SU-DHL-6 (cell line): ENCODE measurements at regions not wholly inside any gene's neighbourhood (a gene's known extent, or its start where the extent isn't known, plus 50 kb on each side); places are given as distances from the start of the nearest gene placed in this dataset.

ENCODE experiments used
- H2AFZ ChIP-seq: fragments of 200-600 bp; sonication (generic); 2 replicates; pipeline ENCODE4 v1.6.1; 2014; ENCODE audit warnings: low read depth, mild to moderate bottlenecking, moderate library complexity, mixed read lengths, antibody characterized with exemption, low read length; ENCODE audit not compliant: severe bottlenecking
- H3F3A ChIP-seq: fragments of 200-600 bp; shearing (Covaris generic); 2 replicates; pipeline ENCODE4 v1.6.0; 2016; ENCODE audit warnings: antibody characterized with exemption, mild to moderate bottlenecking; ENCODE audit not compliant: insufficient read depth
- H3K27ac ChIP-seq: fragments of 200-600 bp; sonication (generic); 2 replicates; pipeline ENCODE4 v1.5.1; 2016; ENCODE audit warnings: low read depth, mild to moderate bottlenecking, low read length, moderate library complexity, mixed read lengths
- H3K27me3 ChIP-seq: fragments of 200-600 bp; sonication (generic), shearing (Covaris generic); 2 replicates; pipeline ENCODE4 v1.6.0; 2014; ENCODE audit warnings: mild to moderate bottlenecking, low read length
- H3K36me3 ChIP-seq: fragments of 200-600 bp; sonication (generic); 2 replicates; pipeline ENCODE4 v1.6.1; 2014; ENCODE audit warnings: mild to moderate bottlenecking, low read length, mixed read lengths
- H3K4me2 ChIP-seq: fragments of 300-600, 200-600 bp; shearing (Covaris generic), sonication (generic); 2 replicates; pipeline ENCODE4 v1.6.0; 2014; ENCODE audit warnings: low read length, low read depth, mild to moderate bottlenecking; ENCODE audit not compliant: poor library complexity, severe bottlenecking
- H3K4me3 ChIP-seq: fragments of 200-600 bp; sonication (generic); 2 replicates; pipeline ENCODE4 v1.5.1; 2014; ENCODE audit warnings: antibody characterized with exemption, low read length, mild to moderate bottlenecking, mixed read lengths; ENCODE audit not compliant: insufficient read depth, poor library complexity, severe bottlenecking
- H3K79me2 ChIP-seq: fragments of 200-600 bp; sonication (generic); 2 replicates; pipeline ENCODE4 v1.6.1; 2014; ENCODE audit warnings: mild to moderate bottlenecking, low read length, moderate library complexity; ENCODE audit not compliant: insufficient read depth
- H3K9ac ChIP-seq: fragments of 200-600 bp; sonication (generic); 2 replicates; pipeline ENCODE4 v1.7.0; 2014; ENCODE audit warnings: mild to moderate bottlenecking, low read length
- H3K9me2 ChIP-seq: fragments of 200-600 bp; sonication (generic); replicated peaks from 2 replicates; pipeline ENCODE4 v1.6.1; 2014; ENCODE audit warnings: low read length; ENCODE audit not compliant: insufficient read depth
- H3K9me3 ChIP-seq: fragments of 200-600 bp; sonication (generic); 2 replicates; pipeline ENCODE4 v1.6.1; 2014; ENCODE audit warnings: low read length, mixed read lengths; ENCODE audit not compliant: insufficient read depth
- H4K20me1 ChIP-seq: fragments of 200-600 bp; sonication (generic); 2 replicates; pipeline ENCODE4 v1.6.1; 2014; ENCODE audit warnings: low read depth, mild to moderate bottlenecking, antibody characterized with exemption, low read length, moderate library complexity, mixed read lengths
- EZH2phosphoT487 ChIP-seq: fragments of 200-600 bp; sonication (generic), shearing (Covaris generic); conservative IDR thresholded peaks from 2 replicates; pipeline ENCODE4 v1.6.1; 2018; ENCODE audit warnings: mild to moderate bottlenecking, antibody characterized with exemption, low read length, moderate library complexity, mixed read lengths
- TF ChIP-seq, protein P1 (sequence below): fragments of 200-600 bp; sonication (generic); IDR thresholded peaks from one replicate; pipeline ENCODE4 v1.5.1; 2017; ENCODE audit warnings: antibody characterized with exemption, mild to moderate bottlenecking, low read length, moderate library complexity; ENCODE audit not compliant: insufficient read depth, poor library complexity, severe bottlenecking

DNA sequence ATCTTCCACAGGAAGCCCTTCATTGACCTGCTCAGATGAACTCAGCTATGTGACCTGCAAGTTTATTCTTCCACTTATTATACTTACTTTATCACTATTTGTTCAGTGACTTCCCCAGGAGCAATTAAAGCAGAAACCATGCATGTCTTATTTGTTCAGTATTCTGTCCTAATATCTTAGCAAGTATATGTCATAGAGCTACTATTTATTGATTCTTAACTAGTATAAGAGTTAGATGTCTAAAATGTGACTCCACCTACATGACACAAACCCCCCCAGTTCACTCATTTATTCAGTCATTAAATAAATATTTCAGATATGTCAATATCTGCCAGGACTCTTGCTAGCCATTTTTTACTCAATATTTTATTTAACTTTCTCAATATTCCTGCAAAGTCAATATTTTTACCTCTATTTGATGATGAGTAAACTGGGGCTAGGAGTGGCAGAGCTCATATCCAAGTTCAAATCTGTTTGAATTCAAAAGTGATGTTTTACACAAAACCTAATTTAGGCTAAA, 469.0 kb upstream of the USP24 start:
- Histone ChIP-seq H2AFZ (no peak overlapping the region), H3K9ac (no peak overlapping the region), H3F3A (no peaks in the 10 kb centered on the region), H3K9me2 (no peaks in the 10 kb centered on the region), H4K20me1 (no peaks in the 10 kb centered on the region), H3K27ac (no peak overlapping the region), H3K4me2 (no peak overlapping the region), H3K4me3 (no peak overlapping the region), H3K9me3 (no peaks in the 10 kb centered on the region), H3K27me3 (no peaks in the 10 kb centered on the region), H3K79me2 (no peaks in the 10 kb centered on the region), H3K36me3 (no peaks in the 10 kb centered on the region)
- TF ChIP-seq, protein P1, sequence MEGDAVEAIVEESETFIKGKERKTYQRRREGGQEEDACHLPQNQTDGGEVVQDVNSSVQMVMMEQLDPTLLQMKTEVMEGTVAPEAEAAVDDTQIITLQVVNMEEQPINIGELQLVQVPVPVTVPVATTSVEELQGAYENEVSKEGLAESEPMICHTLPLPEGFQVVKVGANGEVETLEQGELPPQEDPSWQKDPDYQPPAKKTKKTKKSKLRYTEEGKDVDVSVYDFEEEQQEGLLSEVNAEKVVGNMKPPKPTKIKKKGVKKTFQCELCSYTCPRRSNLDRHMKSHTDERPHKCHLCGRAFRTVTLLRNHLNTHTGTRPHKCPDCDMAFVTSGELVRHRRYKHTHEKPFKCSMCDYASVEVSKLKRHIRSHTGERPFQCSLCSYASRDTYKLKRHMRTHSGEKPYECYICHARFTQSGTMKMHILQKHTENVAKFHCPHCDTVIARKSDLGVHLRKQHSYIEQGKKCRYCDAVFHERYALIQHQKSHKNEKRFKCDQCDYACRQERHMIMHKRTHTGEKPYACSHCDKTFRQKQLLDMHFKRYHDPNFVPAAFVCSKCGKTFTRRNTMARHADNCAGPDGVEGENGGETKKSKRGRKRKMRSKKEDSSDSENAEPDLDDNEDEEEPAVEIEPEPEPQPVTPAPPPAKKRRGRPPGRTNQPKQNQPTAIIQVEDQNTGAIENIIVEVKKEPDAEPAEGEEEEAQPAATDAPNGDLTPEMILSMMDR, result no peak
- no peak for TF ChIP-seq EZH2phosphoT487

DNA sequence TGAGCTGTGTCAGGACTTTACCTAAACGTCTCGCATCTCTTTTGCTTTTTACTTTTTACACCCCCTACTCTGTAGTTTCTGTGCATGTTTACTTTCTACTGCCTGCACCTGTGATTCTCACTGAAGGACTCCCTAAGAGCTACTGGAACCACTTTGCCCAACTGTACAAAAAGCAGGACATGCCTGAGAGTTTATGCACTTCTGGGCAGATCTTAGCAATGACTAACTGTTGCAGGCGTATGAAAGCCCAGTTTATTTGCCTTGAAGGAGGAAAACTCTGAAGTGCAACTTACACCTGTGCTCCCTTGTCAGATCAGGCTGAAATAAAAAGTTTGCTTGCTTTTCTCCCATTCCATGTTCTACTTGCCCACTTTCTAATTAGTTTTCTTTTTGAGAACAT, 467.0 kb upstream of the USP24 start:
- Histone ChIP-seq H4K20me1 (no peaks in the 10 kb centered on the region), H3K4me2 (no peak overlapping the region), H3F3A (no peaks in the 10 kb centered on the region), H3K9me3 (no peaks in the 10 kb centered on the region), H3K27me3 (no peaks in the 10 kb centered on the region), H3K27ac (no peak overlapping the region), H2AFZ (no peak overlapping the region), H3K9ac (no peak overlapping the region), H3K9me2 (no peaks in the 10 kb centered on the region), H3K79me2 (no peaks in the 10 kb centered on the region), H3K36me3 (no peaks in the 10 kb centered on the region), H3K4me3 (no peak overlapping the region)
- no peak for TF ChIP-seq EZH2phosphoT487
- TF ChIP-seq, protein P1, result no peak

DNA sequence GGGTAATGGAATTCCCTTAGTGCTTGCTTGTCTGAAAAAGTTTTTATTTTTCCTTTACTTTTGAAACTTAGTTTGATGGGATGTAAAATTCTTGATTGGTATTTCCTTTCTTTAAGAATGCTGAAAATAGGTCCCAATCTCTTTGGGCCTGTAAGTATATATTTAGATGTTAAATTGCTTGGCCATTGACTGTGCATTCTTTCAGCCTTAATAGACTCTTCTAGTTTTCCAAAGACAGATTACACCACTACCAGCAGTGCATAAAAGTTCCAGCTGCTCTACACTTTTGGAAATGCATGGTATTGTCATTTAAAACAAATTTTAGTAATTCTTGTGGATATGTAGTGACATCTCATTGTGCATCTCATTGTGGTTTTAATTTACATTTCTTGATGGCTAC, 464.8 kb upstream of the USP24 start:
- Histone ChIP-seq H3K4me3 (no peak overlapping the region), H3K9ac (no peak overlapping the region), H3K4me2 (no peak overlapping the region), H3F3A (no peaks in the 10 kb centered on the region), H3K27me3 (no peaks in the 10 kb centered on the region), H2AFZ (no peak overlapping the region), H4K20me1 (no peaks in the 10 kb centered on the region), H3K27ac (no peak overlapping the region), H3K79me2 (no peaks in the 10 kb centered on the region), H3K36me3 (no peaks in the 10 kb centered on the region), H3K9me2 (no peaks in the 10 kb centered on the region), H3K9me3 (no peaks in the 10 kb centered on the region)
- no peak for TF ChIP-seq EZH2phosphoT487
- TF ChIP-seq, protein P1, result no peak

DNA sequence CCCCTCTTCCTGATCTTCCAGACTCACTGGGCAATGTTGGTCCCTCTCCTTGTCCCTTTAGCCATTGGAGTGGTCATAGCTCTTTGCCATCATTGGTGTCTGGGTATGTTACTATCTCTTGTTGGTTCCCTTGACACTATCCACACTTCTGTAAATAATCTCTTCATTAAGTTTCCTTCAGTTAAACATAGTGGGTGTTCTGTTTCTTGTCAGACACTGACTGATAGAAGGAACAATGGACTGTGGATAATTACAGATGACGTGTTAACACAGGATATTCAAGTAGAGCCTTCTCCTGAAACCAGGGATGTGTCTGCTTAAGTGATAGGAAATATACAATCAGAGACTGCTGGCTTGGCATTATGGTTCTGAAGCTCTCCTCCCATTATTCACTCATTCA, 458.3 kb upstream of the USP24 start:
- no peaks in the 10 kb centered on the region for H3K36me3 ChIP-seq
- H4K20me1 ChIP-seq, result no peaks in the 10 kb centered on the region
- no peak overlapping the region for H3K4me3 ChIP-seq
- no peaks in the 10 kb centered on the region for H3K79me2 ChIP-seq
- H3K4me2 ChIP-seq, result no peak overlapping the region
- no peaks in the 10 kb centered on the region for H3F3A ChIP-seq
- no peak overlapping the region for H3K27ac ChIP-seq
- no peaks in the 10 kb centered on the region for H3K9me3 ChIP-seq
- no peaks in the 10 kb centered on the region for H3K27me3 ChIP-seq
- TF ChIP-seq, protein P1, result no peak
- TF ChIP-seq EZH2phosphoT487, result no peak
- H3K9me2 ChIP-seq, result no peaks in the 10 kb centered on the region
- H3K9ac ChIP-seq, result no peak overlapping the region
- H2AFZ ChIP-seq, result no peak overlapping the region
